Esophagus muscularis mucosa (tissue), 4 donors: ENCODE measurements at regions not wholly inside any gene's neighbourhood (a gene's known extent, or its start where the extent isn't known, plus 50 kb on each side); places are given as distances from the start of the nearest gene placed in this dataset.

Source experiments
- CTCF ChIP-seq, 3 experiments: fragments of 200-600 bp in 2 of 3; fragments of 450-650 bp in 1 of 3; sonication (generic) in 2 of 3; IDR thresholded peaks; one replicate each; pipeline ENCODE4 v1.5.1; 2017 to 2019; ENCODE audit warnings: antibody characterized with exemption in 3 of 3, mild to moderate bottlenecking in 2 of 3, moderate library complexity in 1 of 3
- EP300 ChIP-seq: sonication (generic); formaldehyde crosslinking; IDR thresholded peaks from one replicate; pipeline ENCODE4 v1.6.1; 2017; ENCODE audit warnings: antibody characterized with exemption
- POLR2A ChIP-seq: fragments of 450-650 bp; IDR thresholded peaks from one replicate; pipeline ENCODE4 v1.6.1; 2017; ENCODE audit warnings: antibody characterized with exemption, moderate library complexity, mild to moderate bottlenecking, low read depth
- POLR2AphosphoS5 ChIP-seq, 2 donors: sonication (generic); formaldehyde crosslinking; IDR thresholded peaks; one replicate each; pipeline ENCODE4 v1.6.1; 2017; ENCODE audit warnings: antibody characterized with exemption in 2 of 2

DNA sequence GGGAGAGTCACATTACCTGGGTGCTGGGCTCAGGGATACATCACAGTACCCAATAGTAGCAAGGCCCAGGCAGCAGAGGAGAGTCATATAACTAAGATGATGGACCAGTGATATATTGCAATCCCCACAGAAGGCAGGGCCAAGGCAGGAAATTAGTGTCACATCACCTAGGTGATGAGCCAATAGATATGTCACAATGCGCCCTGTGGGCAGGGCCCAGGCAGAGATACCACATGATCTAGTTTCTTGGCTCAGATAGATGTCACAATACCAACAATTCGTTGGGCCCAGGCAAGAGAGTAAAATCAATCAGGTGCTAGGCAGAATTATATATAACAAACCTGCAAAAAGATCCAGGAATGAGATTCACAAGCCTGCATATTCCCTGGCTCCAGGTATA is 2111.5 kb downstream of the TP53TG3F start:
- TF ChIP-seq CTCF (IDR thresholded peaks at IDR 0.05) = no peak
- no peak for TF ChIP-seq POLR2A
- no peak for TF ChIP-seq EP300
- TF ChIP-seq POLR2AphosphoS5 (IDR thresholded peaks at IDR 0.05) = no peak
